WTC11 (cell line): ENCODE measurements at regions not wholly inside any gene's neighbourhood (a gene's known extent, or its start where the extent isn't known, plus 50 kb on each side); places are given as distances from the start of the nearest gene placed in this dataset.
A peak's percentile ranks its signal among the peaks of the same experiment; 100 is the strongest.

Source experiments
- ATAC-seq: fragments of 200-7000 bp; cut with Tn5 transposase; 2 replicates; pipeline ENCODE4 v1.10.0; 2021; ENCODE audit warnings: mild to moderate bottlenecking, moderate library complexity
- CTCF ChIA-PET: fragments of 300-600 bp; sonication (Branson Sonifier 250); formaldehyde crosslinking; loops from one replicate; lab custom pipeline; 2021; ENCODE audit warnings: antibody characterized with exemption; lab: Charles Lee
- POLR2A ChIA-PET: fragments of 350-600 bp; sonication (Branson Sonifier 250); formaldehyde crosslinking; loops from one replicate; lab custom pipeline; 2021; ENCODE audit warnings: antibody characterized with exemption; lab: Charles Lee
- DNase-seq: peaks from one replicate; pipeline ENCODE4 v3.0.0; 2021; ENCODE audit warnings: low spot score
- H3K27ac Mint-ChIP-seq: 2 replicates; pipeline ENCODE4 v1.8.0; 2021; ENCODE audit warnings: mixed read lengths
- H3K27me3 Mint-ChIP-seq: 2 replicates; pipeline ENCODE4 v1.8.0; 2021; ENCODE audit warnings: low read depth, mild to moderate bottlenecking, moderate library complexity, mixed read lengths
- H3K36me3 Mint-ChIP-seq: 2 replicates; pipeline ENCODE4 v1.8.0; 2021; ENCODE audit warnings: mixed read lengths
- H3K4me1 Mint-ChIP-seq: 2 replicates; pipeline ENCODE4 v1.8.0; 2022; ENCODE audit warnings: mixed read lengths
- H3K4me3 Mint-ChIP-seq: 2 replicates; pipeline ENCODE4 v1.8.0; 2021; ENCODE audit warnings: mild to moderate bottlenecking, moderate library complexity, mixed read lengths
- H3K9me3 Mint-ChIP-seq: 2 replicates; pipeline ENCODE4 v1.8.0; 2021; ENCODE audit warnings: mixed read lengths
- ARID4B ChIP-seq: sonication (generic); formaldehyde crosslinking; IDR thresholded peaks from 2 replicates; pipeline ENCODE4 v1.8.0; 2023; ENCODE audit warnings: missing genetic modification reagents, mild to moderate bottlenecking, borderline replicate concordance
- ATF2 ChIP-seq: sonication (generic); formaldehyde crosslinking; IDR thresholded peaks from 2 replicates; pipeline ENCODE4 v1.8.1; 2022; ENCODE audit warnings: low read depth, missing genetic modification reagents, borderline replicate concordance
- CBFB ChIP-seq: sonication (generic); formaldehyde crosslinking; IDR thresholded peaks from 2 replicates; pipeline ENCODE4 v1.8.1; 2022; ENCODE audit warnings: mild to moderate bottlenecking, low read depth, missing genetic modification reagents
- CREB1 ChIP-seq: sonication (generic); formaldehyde crosslinking; IDR thresholded peaks from 2 replicates; pipeline ENCODE4 v1.8.0; 2023; ENCODE audit warnings: mild to moderate bottlenecking, missing genetic modification reagents
- JUN ChIP-seq: sonication (generic); formaldehyde crosslinking; IDR thresholded peaks from 2 replicates; pipeline ENCODE4 v1.8.0; 2023; ENCODE audit warnings: mild to moderate bottlenecking, missing genetic modification reagents
- MXD4 ChIP-seq: fragments of 250-450 bp; sonication (Bioruptor Pico); IDR thresholded peaks from 2 replicates; pipeline ENCODE4 v1.8.0; 2021; ENCODE audit warnings: mild to moderate bottlenecking, moderate library complexity, borderline replicate concordance
- MYBL2 ChIP-seq: sonication (generic); formaldehyde crosslinking; IDR thresholded peaks from 2 replicates; pipeline ENCODE4 v1.8.1; 2023; ENCODE audit warnings: mild to moderate bottlenecking, moderate library complexity, missing genetic modification reagents
- NFATC4 ChIP-seq: fragments of 250-450 bp; sonication (Bioruptor Pico); IDR thresholded peaks from 2 replicates; pipeline ENCODE4 v1.9.0; 2021; ENCODE audit warnings: mild to moderate bottlenecking
- NFE2L1 ChIP-seq: sonication (generic); formaldehyde crosslinking; IDR thresholded peaks from 2 replicates; pipeline ENCODE4 v1.8.1; 2023; ENCODE audit warnings: missing genetic modification reagents
- NR2C2 ChIP-seq: sonication (generic); formaldehyde crosslinking; IDR thresholded peaks from 2 replicates; pipeline ENCODE4 v1.8.0; 2022; ENCODE audit warnings: mild to moderate bottlenecking, missing genetic modification reagents
- OVOL2 ChIP-seq: fragments of 250-450 bp; sonication (Bioruptor Pico); IDR thresholded peaks from 2 replicates; pipeline ENCODE4 v1.9.0; 2021; ENCODE audit warnings: mild to moderate bottlenecking, borderline replicate concordance
- PRRX2 ChIP-seq: fragments of 250-450 bp; sonication (Bioruptor Pico); IDR thresholded peaks from 2 replicates; pipeline ENCODE4 v1.8.0; 2021; ENCODE audit warnings: mild to moderate bottlenecking
- SP1 ChIP-seq: sonication (generic); formaldehyde crosslinking; conservative IDR thresholded peaks from 2 replicates; pipeline ENCODE4 v1.8.1; 2022; ENCODE audit warnings: missing genetic modification reagents
- TEAD4 ChIP-seq: sonication (generic); formaldehyde crosslinking; IDR thresholded peaks from 2 replicates; pipeline ENCODE4 v1.8.0; 2022; ENCODE audit warnings: mild to moderate bottlenecking, missing genetic modification reagents
- ZNF232 ChIP-seq: sonication (generic); formaldehyde crosslinking; IDR thresholded peaks from 2 replicates; pipeline ENCODE4 v1.8.0; 2022; ENCODE audit warnings: mild to moderate bottlenecking, missing genetic modification reagents
- TF ChIP-seq, protein P1 (sequence below): sonication (generic); formaldehyde crosslinking; conservative IDR thresholded peaks from 2 replicates; pipeline ENCODE4 v1.8.1; 2023; ENCODE audit warnings: mild to moderate bottlenecking, low read depth, missing genetic modification reagents, moderate library complexity

DNA sequence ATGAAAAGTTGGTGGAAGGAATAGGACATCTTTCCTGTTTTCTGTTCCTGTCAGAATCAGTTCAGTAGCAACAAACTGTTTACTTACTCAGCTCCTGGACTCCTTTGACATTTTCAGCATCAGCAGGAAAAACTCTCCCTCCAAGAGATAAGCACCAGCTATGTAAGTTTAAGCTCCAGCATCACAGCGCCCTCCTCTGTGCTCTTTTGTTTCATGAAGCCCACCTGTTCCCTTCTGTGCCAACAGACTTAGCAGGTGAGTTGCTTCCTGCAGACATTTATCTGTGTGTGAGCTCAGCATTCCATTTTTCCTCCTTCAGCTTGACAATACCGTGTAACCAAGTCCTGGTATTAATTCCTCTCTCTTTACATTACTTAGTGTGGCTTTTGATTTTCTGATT is 644.1 kb upstream of the AGA start:
- H3K4me1 Mint-ChIP-seq = peaks cover 21% of the 10 kb centered on the region
- TF ChIP-seq NR2C2 (CRISPR knock-in tag) (no peak), ATF2 (CRISPR knock-in tag) (no peak), JUN (CRISPR knock-in tag) (no peak), CREB1 (CRISPR knock-in tag) (no peak), CBFB (no peak), SP1 (CRISPR knock-in tag) (no peak), TEAD4 (no peak), ARID4B (CRISPR knock-in tag) (no peak), MYBL2 (no peak), OVOL2 (CRISPR knock-in tag) (no peak), ZNF232 (CRISPR knock-in tag) (no peak), NFE2L1 (CRISPR knock-in tag) (no peak)
- TF ChIP-seq, protein P1, sequence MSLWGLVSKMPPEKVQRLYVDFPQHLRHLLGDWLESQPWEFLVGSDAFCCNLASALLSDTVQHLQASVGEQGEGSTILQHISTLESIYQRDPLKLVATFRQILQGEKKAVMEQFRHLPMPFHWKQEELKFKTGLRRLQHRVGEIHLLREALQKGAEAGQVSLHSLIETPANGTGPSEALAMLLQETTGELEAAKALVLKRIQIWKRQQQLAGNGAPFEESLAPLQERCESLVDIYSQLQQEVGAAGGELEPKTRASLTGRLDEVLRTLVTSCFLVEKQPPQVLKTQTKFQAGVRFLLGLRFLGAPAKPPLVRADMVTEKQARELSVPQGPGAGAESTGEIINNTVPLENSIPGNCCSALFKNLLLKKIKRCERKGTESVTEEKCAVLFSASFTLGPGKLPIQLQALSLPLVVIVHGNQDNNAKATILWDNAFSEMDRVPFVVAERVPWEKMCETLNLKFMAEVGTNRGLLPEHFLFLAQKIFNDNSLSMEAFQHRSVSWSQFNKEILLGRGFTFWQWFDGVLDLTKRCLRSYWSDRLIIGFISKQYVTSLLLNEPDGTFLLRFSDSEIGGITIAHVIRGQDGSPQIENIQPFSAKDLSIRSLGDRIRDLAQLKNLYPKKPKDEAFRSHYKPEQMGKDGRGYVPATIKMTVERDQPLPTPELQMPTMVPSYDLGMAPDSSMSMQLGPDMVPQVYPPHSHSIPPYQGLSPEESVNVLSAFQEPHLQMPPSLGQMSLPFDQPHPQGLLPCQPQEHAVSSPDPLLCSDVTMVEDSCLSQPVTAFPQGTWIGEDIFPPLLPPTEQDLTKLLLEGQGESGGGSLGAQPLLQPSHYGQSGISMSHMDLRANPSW (CRISPR knock-in tag) = no peak
- TF ChIP-seq, all 79 proteins: peak for 0
- ChIA-PET CTCF (interaction anchor here (0.6 to 1.4 kb wide), 9 partner anchors 14 to 581 kb away, joined by 3 to 7 read pairs (median 4); no protein-coding TSS in a partner anchor), POLR2A (no interaction called here)
- Mint-ChIP-seq H3K36me3 (no peaks in the 10 kb centered on the region; the same call in 1 of the 2 replicates), H3K27me3 (no peaks in the 10 kb centered on the region), H3K9me3 (0 out of 2 replicates have a peak, but pooled peaks cover 3% of the 10 kb centered on the region), H3K27ac (peak overlapping the region; percentile 39), H3K4me3 (no peak overlapping the region)
- DNase-seq = peak; percentile 42
- ATAC-seq = peak; percentile 92

- H3K9me3 Mint-ChIP-seq = peaks cover 7% of the 10 kb centered on the region; the same call in 1 of the 2 replicates
- ATAC-seq (peak; percentile 75), DNase-seq (peak; percentile 15)
- H3K4me1 Mint-ChIP-seq = peaks cover 17% of the 10 kb centered on the region
- H3K36me3 Mint-ChIP-seq = no peaks in the 10 kb centered on the region; the same call in 1 of the 2 replicates
- CTCF ChIA-PET = no interaction called here
- TF ChIP-seq PRRX2 (CRISPR knock-in tag) = no peak
- TF ChIP-seq MXD4 (CRISPR knock-in tag) = no peak
- no peak for TF ChIP-seq NFATC4 (CRISPR knock-in tag)
- peak overlapping the region; percentile 42 for H3K4me3 Mint-ChIP-seq
- POLR2A ChIA-PET = no interaction called here
- no peaks in the 10 kb centered on the region for H3K27me3 Mint-ChIP-seq
- H3K27ac Mint-ChIP-seq = no peak overlapping the region
These were observed 648.6 kb upstream of the AGA start for GRCh38 chr4:178090640-178091411.
